HG03103 (cell line): ENCODE measurements at regions not wholly inside any gene's neighbourhood (a gene's known extent, or its start where the extent isn't known, plus 50 kb on each side); places are given as distances from the start of the nearest gene placed in this dataset.
"Not testable (repeated sequence)": the region's sequence is repeated elsewhere in the genome, so short reads cannot be mapped to it uniquely, and the experiment has no call there.

Experiments used
- ATAC-seq: cut with Tn5 transposase; IDR thresholded peaks from one replicate; pipeline ENCODE4 v1.9.1; 2021; ENCODE audit warnings: low read depth; ENCODE audit not compliant: unreplicated experiment

DNA sequence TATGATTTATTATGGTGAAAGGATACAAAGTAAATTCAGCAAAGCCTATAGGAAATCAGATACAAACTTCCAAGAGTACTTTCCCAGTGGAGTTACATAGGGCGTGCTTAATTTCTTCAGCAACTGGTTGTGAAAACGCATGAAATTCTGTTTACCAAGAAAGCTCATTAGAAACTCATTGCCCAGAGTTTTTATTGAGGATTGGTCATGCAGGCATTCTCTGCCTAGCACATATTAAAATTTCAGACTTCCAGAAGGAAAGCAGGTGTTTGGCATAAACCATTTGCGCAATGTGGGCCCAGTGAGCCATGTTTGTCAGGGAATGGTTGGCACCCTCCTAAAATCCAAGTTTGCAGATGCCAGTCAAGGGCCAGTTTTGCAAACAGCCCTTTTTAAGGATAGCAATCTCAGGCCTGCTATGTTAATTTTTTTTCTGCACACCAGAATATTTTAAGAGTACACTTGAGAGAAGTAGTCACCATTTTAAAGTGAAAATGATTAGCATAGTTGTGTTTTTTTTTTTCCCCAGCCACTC, 311.1 kb upstream of the CHD1 start:
- ATAC-seq = no peak

DNA sequence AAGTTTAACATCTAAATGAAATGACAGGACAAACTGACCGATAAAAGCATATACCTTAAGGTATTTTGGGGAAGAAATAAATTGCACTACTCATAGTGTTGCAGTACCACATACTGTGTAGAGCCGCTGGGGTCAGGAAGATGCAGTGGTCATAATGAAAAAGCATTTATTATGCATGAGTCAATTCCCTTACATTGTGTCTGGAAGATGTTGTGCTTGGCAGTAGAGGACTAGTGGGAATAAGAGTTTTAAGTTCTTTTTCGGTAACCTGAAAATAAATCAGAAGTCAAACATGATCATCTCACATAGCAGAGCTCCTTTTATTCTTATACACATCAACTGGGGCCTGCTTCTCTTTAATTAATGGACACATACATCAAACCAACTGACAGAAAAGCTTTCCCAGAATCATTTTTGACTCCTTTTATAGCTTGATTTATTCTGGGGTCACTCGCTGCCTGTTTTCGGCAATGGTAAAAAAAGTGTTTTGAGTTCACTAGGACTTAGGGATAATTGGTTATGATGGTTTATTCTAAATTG, 262.5 kb upstream of the CHD1 start:
- no peak for ATAC-seq

DNA sequence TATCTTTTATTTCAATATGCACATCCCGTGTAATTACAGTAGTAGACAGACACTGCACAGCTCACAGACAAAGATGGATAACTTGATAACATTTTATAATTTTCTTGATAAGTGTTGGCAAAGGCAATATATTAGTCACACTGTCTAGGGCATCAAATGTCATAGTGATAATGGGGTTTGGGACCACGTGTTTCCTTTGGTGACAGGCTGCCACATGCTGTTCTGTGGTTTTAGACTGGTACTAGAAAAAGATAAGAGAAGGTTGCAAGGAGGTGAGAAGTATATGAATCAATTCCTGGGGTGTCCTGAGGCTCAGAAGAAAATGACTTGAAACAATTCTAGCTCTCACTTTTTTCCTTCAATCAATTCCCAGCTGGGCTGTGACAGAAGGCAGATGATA, 258.8 kb upstream of the CHD1 start:
- ATAC-seq = no peak

DNA sequence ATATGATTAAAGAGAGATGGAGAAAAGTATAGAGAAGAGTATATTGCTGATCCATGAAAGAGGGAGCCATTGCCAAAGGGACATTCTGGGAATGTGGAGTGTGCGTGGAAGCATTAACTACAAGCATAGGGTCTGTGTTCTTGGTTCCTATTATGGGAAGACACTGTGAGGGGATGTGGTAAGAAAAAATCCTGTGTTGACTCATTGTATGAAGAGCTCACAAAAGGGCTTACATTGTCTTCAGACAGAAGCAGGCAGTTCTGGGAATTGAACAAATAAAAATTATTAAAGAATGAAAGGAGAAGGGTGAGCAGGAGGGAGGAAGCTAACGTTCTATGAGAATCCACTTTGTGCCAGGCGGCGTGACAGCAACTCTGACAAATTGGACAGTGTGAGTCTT, 250.4 kb upstream of the CHD1 start:
- ATAC-seq = no peak

DNA sequence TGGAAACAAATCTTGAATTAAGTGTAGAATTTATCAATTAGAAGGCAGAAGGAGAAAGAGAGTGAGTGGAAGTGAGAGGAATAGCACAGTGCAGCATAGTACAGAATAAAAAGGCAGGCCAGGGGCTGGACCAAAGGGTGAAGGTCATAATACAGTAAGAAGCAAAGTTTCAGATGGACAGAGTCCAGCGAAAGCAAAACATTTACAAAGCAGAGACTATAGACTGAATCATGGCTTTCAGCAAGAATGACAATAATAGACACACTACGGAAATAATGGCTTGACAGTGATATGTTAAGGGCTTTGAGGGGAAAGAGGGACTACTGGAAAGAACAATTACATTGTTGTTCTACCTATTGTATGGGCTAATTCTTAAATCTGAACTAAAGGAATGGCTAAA, 249.0 kb upstream of the CHD1 start:
- ATAC-seq = no peak

DNA sequence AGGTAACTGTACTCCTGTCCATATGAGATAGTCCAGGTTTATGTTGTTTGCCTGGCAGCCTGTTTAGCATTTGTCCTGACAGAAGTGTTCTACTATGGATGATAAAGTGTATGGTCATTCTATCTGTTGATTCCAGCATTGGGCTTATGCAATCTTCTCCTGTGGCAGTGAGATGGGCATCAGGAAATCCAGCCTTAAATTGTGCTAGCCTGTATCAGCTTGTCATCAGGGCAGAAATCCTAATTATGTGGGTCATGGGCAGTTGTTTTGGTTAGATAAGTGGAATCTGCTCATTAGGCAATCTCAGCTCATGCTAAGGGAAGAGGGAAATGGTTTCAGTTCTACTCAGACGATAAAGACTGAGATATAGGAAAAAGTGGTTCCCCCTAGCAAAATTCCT, 247.4 kb upstream of the CHD1 start:
- ATAC-seq = no peak

DNA sequence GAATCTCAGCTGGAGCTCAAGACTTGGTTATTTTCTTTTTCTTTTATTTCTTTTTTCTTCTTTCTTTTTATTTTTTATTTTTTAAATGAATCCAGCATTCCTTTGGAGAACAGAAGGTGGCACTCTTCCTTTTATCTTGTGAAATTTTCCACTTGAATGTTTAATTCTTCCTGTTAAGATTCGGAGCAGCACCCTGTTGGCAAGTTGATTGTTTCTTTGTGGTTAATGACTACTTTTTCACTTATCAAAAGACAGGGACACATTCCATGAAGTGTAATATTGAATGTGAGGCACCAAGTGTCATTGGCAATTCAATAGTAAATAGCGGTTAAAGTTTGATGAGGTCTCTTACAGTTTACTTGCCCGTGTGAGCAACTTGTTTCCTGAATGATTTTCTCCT, 240.5 kb upstream of the CHD1 start:
- no peak for ATAC-seq

DNA sequence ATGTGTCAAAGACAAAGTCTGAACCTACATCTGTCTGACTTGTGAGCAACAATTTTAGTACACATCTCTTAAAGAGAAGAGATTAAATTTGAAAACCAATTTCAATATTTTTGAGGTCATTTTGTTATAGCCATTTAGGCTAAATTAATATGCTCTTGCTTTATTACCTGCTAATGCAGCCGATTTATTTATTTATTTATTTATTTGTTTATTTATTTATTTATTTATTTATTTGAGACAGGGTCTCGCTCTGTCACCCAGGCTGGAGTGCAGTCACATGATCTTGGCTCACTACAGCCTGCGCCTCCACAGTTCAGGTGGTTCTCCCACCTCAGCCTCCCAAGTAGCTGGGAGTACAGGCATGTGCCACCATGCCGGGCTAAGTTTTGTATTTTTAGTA, 232.7 kb upstream of the CHD1 start:
- not testable (repeated sequence) for ATAC-seq

DNA sequence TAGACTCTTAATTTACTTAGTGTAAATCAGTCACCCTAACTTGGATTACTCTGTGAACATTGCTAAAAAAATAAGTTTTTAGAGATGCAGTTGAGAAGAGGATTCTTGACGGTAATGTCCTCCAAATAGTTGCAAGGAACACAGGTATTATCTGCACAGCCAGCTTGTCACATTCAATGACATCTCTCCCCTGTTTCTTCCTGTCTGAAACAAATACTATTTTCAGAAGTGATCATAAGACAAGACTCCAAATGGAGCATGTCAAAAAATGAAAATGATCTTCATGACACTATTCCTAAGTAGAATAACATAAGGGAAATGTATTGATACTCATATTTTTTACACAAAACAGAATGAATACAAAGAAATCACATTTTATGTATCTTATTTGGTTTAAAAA, 227.9 kb upstream of the CHD1 start:
- no peak for ATAC-seq

DNA sequence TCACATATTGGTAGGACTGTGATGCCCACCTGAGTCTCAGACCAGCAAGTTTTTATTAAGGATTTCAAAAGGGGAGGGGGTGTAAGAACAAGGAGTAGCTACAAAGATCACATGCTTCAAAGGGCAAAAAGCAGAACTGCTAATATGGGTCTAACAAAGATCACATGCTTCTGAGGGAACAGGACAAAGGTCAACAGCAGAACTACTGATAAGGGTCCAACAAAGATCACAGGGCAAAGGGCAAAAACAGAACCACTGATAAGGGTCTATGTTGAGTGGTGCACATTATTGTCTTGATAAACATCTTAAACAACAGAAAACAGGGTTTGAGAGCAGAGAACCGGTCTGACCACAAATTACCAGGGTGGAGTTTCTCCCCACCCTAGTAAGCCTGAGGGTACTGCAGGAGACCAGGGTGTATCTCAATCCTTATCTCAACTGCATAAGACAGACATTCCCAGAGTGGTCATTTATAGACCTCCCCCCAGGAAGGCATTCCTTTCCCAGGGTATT, 214.5 kb upstream of the CHD1 start:
- not testable (repeated sequence) for ATAC-seq

DNA sequence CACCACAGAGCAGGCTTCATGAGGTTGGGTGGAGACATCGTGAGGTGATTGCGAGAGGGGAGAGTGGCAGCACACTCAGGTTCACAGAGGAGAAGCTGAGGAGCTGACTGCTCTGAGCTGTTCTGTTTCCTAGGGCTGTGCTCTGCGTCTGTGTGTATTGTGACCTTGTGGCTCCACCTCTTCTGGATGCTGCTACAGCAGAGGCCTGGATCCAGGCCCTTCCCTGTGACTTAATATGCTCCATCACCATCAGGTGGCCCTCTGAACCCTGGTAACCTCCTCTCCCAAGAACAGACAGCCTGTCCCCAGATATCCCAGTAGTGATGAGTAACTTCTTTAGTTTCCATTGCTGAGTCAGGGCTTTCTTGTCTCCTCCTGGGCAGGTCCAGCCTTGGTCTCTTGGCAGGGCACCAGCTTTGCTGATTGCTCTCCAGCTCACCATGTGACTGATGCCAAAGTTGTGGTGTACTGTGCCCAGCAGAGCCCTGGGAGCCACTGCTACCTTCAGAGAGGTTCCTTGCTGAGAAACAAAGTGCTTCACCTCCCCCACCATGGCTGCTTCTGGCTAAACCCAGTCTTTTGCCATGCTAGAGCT, 212.8 kb upstream of the CHD1 start:
- no peak for ATAC-seq

DNA sequence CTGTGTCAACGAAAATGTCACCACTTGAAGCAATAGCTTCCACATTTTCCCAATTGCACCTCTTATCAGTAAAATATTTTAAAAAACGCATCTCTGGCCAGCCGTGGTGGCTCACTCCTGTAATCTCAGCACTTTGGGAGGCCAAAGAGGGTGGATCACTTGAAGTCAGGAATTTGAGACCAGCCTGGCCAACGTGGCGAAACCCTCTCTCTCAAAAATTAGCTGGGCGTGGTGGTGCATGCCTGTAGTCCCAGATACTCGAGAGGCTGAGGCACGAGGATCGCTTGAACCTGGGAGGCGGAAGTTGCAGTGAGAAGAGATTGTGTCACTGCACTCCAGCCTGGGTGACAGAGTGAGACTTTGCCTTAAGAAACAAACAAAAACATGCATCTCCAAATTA, 210.1 kb upstream of the CHD1 start:
- ATAC-seq = no peak

DNA sequence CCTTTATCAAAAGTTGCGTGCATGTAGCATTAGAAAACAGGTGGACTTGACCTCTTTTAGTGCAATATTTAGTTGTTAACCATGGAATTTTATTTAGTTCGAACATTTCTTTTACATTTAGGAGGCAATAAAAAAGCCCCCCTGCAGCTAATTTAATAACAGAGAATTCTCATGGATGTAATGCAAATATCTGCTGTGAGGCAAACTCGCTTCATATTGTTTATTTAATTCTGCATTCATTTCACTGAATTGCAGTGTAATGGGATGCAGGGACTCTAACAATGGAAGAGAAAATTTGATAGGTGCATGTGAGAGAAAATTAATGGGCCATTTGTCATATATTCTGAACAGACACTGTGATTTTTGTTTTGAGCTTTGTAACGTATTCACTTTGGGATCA, 205.1 kb upstream of the CHD1 start:
- ATAC-seq = no peak

DNA sequence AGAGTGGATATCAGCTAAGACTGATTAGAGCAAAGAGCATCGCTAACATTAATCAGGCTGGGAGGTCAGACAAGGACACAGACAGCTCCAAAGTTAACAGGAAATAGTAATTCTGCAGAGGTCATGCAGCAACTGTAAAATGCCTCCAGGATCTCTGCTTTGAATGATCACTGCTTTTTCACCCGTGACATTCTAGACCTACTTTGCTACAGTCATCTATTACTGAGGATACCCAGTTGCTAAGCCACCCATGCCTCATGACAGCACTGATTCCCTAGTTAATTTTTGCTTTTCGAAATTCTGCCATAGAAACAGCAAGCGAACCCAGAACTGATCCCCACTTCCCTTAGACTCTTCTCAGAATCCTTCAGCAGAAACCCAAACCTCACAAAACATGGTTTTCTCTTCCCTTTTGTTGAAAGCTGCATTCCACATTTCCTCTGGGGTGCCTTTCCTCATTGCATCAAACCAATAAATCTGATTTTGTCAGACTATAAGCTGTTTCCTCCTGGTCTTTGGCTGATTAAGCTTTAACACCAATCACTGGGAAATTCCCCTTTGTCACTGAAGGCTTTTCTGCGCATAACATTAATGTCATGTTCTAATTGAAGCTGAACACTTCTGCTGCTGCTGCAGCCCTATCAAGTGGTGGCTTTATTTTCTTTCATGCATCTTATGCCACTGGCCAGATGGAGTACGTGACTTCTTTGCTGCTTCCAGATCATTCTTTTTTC, 201.1 kb upstream of the CHD1 start:
- no peak for ATAC-seq

DNA sequence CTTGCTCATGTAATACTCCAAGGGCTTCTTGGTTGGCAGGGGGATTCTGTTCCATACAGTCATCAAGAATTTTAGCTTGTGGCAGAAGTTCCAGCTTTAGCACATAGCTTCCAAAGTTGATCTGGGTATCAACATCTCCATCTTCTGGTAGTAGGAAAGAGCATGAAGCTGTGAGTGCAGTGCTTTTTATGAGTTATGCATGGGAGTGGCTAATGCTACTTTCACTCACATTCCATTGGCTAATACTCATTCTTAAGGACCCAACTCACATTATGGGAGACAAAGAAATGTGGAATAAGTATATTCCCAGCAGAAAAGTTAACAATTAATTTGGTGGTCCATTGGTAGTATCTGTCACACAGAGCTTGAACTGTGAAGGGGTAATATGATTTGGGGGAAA, 194.2 kb upstream of the CHD1 start:
- no peak for ATAC-seq

DNA sequence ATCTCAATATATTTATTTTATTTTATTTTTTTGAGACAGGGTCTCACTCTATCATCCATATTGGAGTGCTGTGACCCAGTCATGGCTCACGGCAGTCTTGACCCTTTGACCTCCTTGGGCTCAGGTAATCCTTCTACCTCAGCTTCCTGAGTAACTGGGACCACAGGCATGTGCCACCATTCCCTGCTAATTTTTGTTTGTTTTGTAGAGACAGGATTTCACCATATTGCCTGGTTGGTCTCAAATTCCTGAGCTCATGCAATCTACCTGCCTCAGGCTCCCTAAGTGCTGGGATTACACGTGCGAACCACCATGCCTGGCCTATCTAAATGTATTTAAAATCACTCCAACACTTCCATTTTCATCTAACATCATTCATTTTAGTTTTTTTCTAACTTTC, 190.5 kb upstream of the CHD1 start:
- no peak for ATAC-seq

DNA sequence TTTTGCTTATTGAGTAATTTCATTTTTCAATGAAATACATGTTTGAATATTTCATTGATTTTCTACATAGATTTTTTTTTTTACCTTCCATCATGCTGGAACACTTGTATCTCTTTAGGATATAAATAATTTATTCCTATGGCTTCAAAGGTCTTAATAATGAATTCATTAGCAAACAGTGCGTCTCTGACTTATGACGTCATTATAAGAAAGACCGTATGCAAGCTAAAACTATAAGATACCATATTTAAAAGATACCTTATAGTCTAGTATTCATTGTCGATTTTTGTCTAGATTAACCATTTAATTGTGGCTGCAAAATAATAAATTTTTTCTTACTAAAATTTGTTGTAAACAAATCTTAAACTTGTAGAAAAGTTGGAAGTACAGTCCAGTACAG, 187.7 kb upstream of the CHD1 start:
- no peak for ATAC-seq

DNA sequence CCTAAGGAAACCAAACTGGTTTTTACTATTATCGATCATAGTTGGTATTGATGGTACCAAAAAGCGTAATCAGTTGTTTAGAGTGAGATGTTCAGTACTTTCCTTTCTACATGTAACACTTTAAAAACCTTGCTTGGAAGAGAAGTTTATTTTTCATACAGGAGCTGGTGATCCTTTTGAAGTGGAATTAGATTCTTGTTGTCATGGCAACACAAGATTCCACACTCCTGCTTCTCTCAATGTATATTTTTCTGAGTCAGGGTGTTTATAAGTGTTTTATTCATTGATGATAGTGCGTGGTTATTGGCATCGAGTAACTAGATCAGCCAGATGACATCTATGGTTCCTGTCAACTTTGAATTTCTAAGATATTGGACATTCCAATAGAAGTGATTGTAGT, 181.1 kb upstream of the CHD1 start:
- ATAC-seq = no peak

DNA sequence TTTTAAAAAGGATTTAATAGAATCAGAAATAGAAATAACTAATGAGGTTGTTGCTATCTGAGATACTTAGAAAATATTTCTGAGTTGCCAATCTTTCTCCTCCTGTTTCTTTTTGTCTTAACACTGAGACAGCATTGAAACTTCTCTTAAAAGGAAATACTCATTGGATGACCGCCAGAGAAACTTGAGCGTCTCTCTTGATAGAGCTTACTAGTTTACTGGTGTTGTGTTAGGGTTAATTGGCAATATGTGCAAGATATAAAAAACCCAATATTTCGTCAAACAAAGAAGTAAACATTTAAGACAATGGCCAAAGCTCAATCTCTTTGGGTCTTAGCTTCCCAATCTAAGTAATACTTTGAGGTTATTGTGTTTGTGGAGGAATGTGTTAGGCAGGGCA, 176.4 kb upstream of the CHD1 start:
- ATAC-seq = no peak

DNA sequence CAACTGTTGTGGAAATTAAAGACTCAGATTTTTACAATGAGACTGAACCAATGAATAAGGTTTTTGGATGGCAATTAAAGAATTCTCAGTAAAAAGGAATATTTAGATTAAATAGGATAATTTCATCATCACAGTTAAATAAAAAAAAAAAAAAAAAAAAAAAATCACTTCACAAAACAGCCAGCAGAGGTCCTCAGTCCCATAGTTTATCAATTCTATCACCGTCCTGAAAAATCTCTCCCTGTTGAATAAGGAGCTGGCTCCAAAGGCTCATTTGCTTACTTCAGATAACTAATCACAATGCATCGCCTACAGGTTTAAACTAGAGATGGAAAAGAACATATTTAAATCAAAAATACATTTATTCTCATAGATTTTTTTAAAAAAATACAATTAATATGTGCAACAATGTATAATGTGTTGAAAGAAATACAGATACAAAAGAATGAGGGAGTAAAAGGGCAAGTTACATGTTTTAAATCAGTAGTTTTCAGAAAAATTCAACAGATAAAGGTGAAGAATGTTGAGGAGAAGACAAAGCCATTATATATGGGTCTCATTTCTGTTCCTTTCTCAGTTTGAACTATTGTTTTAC, 175.8 kb upstream of the CHD1 start:
- no peak for ATAC-seq

DNA sequence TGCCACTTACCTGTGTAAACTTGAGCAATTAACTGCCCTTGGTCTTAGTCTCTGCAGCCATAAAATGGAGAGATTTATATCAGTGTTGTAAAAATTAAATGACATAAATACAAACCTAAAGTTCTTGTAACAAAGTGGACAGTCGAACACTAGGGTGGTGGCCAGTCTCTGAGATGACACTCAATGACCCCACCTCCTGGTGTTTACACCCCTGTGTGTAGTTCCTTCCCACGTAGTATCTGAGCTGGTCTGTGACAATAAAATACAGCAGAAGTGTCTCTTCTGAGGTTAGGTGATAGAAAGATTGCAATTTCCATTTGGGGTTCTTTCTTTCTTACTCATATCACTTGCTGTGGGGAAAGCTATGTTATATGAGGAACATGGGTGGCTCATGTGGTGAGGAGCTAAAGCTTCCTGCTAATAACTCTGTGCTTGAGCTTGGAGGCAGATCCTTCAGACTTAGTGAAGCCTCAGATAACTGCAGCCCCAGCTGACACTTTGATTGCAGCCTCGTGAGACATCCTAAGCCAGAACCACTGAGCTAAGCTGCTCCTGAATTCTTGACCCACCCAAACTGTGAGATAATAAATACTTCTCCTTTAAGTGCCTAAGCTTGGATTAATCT, 173.4 kb upstream of the CHD1 start:
- no peak for ATAC-seq
